Tibial nerve (tissue), 4 donors: ENCODE measurements at regions not wholly inside any gene's neighbourhood (a gene's known extent, or its start where the extent isn't known, plus 50 kb on each side); places are given as distances from the start of the nearest gene placed in this dataset.

Source experiments
- EP300 ChIP-seq, 2 donors: sonication (generic); formaldehyde crosslinking; IDR thresholded peaks; one replicate each; pipeline ENCODE4 v1.6.1; 2017; ENCODE audit warnings: antibody characterized with exemption in 2 of 2, mild to moderate bottlenecking in 1 of 2
- POLR2A ChIP-seq, 2 donors: fragments of 450-650 bp; IDR thresholded peaks; one replicate each; pipeline ENCODE4 v1.6.1; 2017; ENCODE audit warnings: antibody characterized with exemption in 2 of 2, mild to moderate bottlenecking in 2 of 2, moderate library complexity in 2 of 2
- TF ChIP-seq, protein P1 (sequence below), 5 experiments: fragments of 200-600 bp in 3 of 5; fragments of 450-650 bp in 2 of 5; sonication (generic) in 3 of 5; IDR thresholded peaks; one replicate each; pipeline ENCODE4 v1.5.1; 2016 to 2019; ENCODE audit warnings: antibody characterized with exemption in 5 of 5, mild to moderate bottlenecking in 3 of 5, moderate library complexity in 2 of 5

DNA sequence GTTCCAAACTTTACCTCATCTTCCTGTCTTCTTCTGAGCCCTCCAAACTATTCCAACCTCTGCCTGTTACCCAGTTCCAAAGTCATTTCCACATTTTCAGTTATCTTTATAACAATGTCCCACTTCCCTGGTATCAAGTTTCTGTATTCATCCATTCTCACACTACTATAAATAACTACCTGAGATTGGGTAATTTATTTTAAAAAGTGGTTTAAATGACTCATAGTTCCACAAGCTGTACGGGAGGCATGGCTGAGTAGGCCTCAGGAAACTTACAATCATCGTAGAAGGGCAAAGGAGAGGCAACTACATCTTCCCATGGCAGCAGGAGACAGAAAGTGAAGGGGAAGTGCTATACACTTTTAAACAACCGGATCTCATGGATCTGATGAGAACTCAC lies 428.5 kb upstream of the RGS18 start:
- TF ChIP-seq, protein P1, sequence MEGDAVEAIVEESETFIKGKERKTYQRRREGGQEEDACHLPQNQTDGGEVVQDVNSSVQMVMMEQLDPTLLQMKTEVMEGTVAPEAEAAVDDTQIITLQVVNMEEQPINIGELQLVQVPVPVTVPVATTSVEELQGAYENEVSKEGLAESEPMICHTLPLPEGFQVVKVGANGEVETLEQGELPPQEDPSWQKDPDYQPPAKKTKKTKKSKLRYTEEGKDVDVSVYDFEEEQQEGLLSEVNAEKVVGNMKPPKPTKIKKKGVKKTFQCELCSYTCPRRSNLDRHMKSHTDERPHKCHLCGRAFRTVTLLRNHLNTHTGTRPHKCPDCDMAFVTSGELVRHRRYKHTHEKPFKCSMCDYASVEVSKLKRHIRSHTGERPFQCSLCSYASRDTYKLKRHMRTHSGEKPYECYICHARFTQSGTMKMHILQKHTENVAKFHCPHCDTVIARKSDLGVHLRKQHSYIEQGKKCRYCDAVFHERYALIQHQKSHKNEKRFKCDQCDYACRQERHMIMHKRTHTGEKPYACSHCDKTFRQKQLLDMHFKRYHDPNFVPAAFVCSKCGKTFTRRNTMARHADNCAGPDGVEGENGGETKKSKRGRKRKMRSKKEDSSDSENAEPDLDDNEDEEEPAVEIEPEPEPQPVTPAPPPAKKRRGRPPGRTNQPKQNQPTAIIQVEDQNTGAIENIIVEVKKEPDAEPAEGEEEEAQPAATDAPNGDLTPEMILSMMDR (IDR thresholded peaks at IDR 0.05) = no peak
- TF ChIP-seq POLR2A (IDR thresholded peaks at IDR 0.05) = no peak
- TF ChIP-seq EP300 (IDR thresholded peaks at IDR 0.05) = no peak
